ENCODE measurements at regions not wholly inside any gene's neighbourhood (a gene's known extent, or its start where the extent isn't known, plus 50 kb on each side); places are given as distances from the start of the nearest gene placed in this dataset.

DNA sequence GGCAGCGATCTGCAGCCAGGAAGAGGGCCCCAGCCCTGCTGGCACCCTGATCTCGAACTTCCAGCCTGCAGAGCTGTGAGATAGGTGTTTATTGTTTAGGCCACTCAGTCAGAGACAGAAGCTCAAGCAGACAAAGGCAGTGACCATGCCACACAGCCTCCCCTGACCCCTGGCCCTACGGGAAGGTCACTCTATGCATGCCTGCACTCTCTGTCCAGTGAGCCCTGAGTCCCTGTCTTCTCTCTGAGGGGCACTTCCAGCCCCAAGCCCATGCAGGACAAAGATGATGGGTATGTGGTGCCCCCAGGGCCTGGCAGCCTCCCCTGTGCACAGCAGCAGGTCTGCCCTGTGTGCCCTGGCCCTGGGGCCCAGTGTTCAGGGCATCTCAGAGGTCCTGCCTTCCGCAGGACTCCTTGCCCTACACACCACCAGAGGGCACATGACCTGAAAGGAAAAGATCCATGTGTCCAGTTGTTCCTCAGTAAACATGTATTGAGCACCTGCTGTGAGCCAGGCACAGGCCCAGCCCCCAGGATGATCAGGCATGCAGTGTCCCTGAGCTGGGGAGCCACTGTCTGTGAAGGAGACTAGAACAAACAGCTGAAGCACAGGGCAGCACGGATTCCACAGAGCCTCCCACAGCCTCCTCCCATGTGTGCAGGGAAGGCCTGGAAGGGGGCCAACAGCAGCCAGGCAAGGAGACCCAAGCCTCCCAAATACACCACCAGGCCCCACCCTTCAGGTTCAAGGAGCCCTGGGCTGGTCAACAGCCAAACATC is 109.3 kb downstream of the ATPSCKMT start:
- TF ChIP-seq, protein P1, sequence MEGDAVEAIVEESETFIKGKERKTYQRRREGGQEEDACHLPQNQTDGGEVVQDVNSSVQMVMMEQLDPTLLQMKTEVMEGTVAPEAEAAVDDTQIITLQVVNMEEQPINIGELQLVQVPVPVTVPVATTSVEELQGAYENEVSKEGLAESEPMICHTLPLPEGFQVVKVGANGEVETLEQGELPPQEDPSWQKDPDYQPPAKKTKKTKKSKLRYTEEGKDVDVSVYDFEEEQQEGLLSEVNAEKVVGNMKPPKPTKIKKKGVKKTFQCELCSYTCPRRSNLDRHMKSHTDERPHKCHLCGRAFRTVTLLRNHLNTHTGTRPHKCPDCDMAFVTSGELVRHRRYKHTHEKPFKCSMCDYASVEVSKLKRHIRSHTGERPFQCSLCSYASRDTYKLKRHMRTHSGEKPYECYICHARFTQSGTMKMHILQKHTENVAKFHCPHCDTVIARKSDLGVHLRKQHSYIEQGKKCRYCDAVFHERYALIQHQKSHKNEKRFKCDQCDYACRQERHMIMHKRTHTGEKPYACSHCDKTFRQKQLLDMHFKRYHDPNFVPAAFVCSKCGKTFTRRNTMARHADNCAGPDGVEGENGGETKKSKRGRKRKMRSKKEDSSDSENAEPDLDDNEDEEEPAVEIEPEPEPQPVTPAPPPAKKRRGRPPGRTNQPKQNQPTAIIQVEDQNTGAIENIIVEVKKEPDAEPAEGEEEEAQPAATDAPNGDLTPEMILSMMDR (IDR thresholded peaks at IDR 0.05), result no peak
- no peak for TF ChIP-seq EZH2 (IDR thresholded peaks at IDR 0.05; ENCODE audit: borderline replicate concordance, insufficient read depth, low read depth, low read length, poor library complexity, severe bottlenecking)

Data from B cell (primary cell).